ENCODE measurements at regions not wholly inside any gene's neighbourhood (a gene's known extent, or its start where the extent isn't known, plus 50 kb on each side); places are given as distances from the start of the nearest gene placed in this dataset.

- TF ChIP-seq EGR1 (IDR thresholded peaks at IDR 0.05): no peak
- no peak for TF ChIP-seq EP300 (IDR thresholded peaks at IDR 0.05; ENCODE audit: borderline replicate concordance)
- TF ChIP-seq USF1 (IDR thresholded peaks at IDR 0.05): no peak
- TF ChIP-seq REST (IDR thresholded peaks at IDR 0.05; ENCODE audit: low read depth): no peak
- no peak for TF ChIP-seq MAX (IDR thresholded peaks at IDR 0.05)
- TF ChIP-seq RAD21 (IDR thresholded peaks at IDR 0.05; ENCODE audit: low read depth): no peak
- TF ChIP-seq TEAD4 (IDR thresholded peaks at IDR 0.05): no peak
- TF ChIP-seq FOXM1 (IDR thresholded peaks at IDR 0.05; ENCODE audit: borderline replicate concordance, low read depth): no peak
- no peak for TF ChIP-seq YY1 (IDR thresholded peaks at IDR 0.05; ENCODE audit: low read depth)
- no peak for TF ChIP-seq TAF1 (IDR thresholded peaks at IDR 0.05; ENCODE audit: low read depth)
- no peak for TF ChIP-seq NFIC (IDR thresholded peaks at IDR 0.05)
Measured at GRCh38 chr14:98006008-98006407, 1208.8 kb downstream of the VRK1 start.
